GM21515 (cell line): ENCODE measurements at regions not wholly inside any gene's neighbourhood (a gene's known extent, or its start where the extent isn't known, plus 50 kb on each side); places are given as distances from the start of the nearest gene placed in this dataset.

Source experiments
- ATAC-seq: cut with Tn5 transposase; IDR thresholded peaks from one replicate; pipeline ENCODE4 v1.9.1; 2021; ENCODE audit not compliant: unreplicated experiment

GRCh38 chr2:22656426-22656825 lies 728.6 kb upstream of the KLHL29 start:
- ATAC-seq: no peak

- ATAC-seq: no peak
Measured at GRCh38 chr2:22673529-22673928, 711.5 kb upstream of the KLHL29 start.

GRCh38 chr2:22683914-22684313 lies 701.1 kb upstream of the KLHL29 start:
- ATAC-seq: no peak

- ATAC-seq: no peak
Measured at GRCh38 chr2:22690096-22690495, 694.9 kb upstream of the KLHL29 start.

GRCh38 chr2:22691666-22692065 lies 693.3 kb upstream of the KLHL29 start:
- no peak for ATAC-seq

- ATAC-seq: no peak
Measured at GRCh38 chr2:22692746-22693145, 692.2 kb upstream of the KLHL29 start.

GRCh38 chr2:22694300-22694699 lies 690.7 kb upstream of the KLHL29 start:
- no peak for ATAC-seq

- no peak for ATAC-seq
Measured at GRCh38 chr2:22694856-22695255, 690.1 kb upstream of the KLHL29 start.

GRCh38 chr2:22697054-22697788 lies 687.8 kb upstream of the KLHL29 start:
- ATAC-seq: no peak

GRCh38 chr2:22701561-22702160 lies 683.3 kb upstream of the KLHL29 start:
- no peak for ATAC-seq

- ATAC-seq: no peak
Measured at GRCh38 chr2:22703286-22703920, 681.6 kb upstream of the KLHL29 start.

- no peak for ATAC-seq
Measured at GRCh38 chr2:22719396-22719795, 665.6 kb upstream of the KLHL29 start.

GRCh38 chr2:22729466-22729865 lies 655.5 kb upstream of the KLHL29 start:
- ATAC-seq: no peak

- no peak for ATAC-seq
Measured at GRCh38 chr2:22734373-22735045, 650.5 kb upstream of the KLHL29 start.

GRCh38 chr2:22737144-22737543 lies 647.8 kb upstream of the KLHL29 start:
- no peak for ATAC-seq

GRCh38 chr2:22741216-22741615 lies 643.8 kb upstream of the KLHL29 start:
- ATAC-seq: no peak

GRCh38 chr2:22748909-22749308 lies 636.1 kb upstream of the KLHL29 start:
- no peak for ATAC-seq

- no peak for ATAC-seq
Measured at GRCh38 chr2:22753476-22753875, 631.5 kb upstream of the KLHL29 start.

GRCh38 chr2:22756276-22757043 lies 628.5 kb upstream of the KLHL29 start:
- ATAC-seq: no peak

- ATAC-seq: no peak
Measured at GRCh38 chr2:22769497-22769896, 615.5 kb upstream of the KLHL29 start.

GRCh38 chr2:22784566-22784965 lies 600.4 kb upstream of the KLHL29 start:
- no peak for ATAC-seq
